Activated CD4-positive, alpha-beta memory T cell treated with anti-CD3 and anti-CD28 coated beads for 36 hours (primary cell): ENCODE measurements at regions not wholly inside any gene's neighbourhood (a gene's known extent, or its start where the extent isn't known, plus 50 kb on each side); places are given as distances from the start of the nearest gene placed in this dataset.

Experiments used
- CTCF ChIA-PET: fragments of 350-600 bp; sonication (Branson Sonifier 250); formaldehyde crosslinking; loops from one replicate; lab custom pipeline; 2021; ENCODE audit warnings: antibody characterized with exemption, inconsistent platforms; lab: Charles Lee
- POLR2A ChIA-PET: fragments of 350-600 bp; sonication (Branson Sonifier 250); formaldehyde crosslinking; loops from one replicate; lab custom pipeline; 2021; ENCODE audit warnings: antibody characterized with exemption; lab: Charles Lee
- DNase-seq: peaks from one replicate; pipeline ENCODE4 v3.0.0-alpha.2; 2020
- H3K27ac Mint-ChIP-seq: one replicate; pipeline ENCODE4 v1.8.0; 2021; ENCODE audit warnings: mixed read lengths
- H3K27me3 Mint-ChIP-seq: one replicate; pipeline ENCODE4 v1.8.0; 2021; ENCODE audit warnings: mixed read lengths
- H3K36me3 Mint-ChIP-seq: one replicate; pipeline ENCODE4 v1.8.0; 2021; ENCODE audit warnings: mixed read lengths
- H3K4me1 Mint-ChIP-seq: one replicate; pipeline ENCODE4 v1.8.0; 2021; ENCODE audit warnings: low read depth, mixed read lengths
- H3K4me3 Mint-ChIP-seq: one replicate; pipeline ENCODE4 v1.8.0; 2021; ENCODE audit warnings: mild to moderate bottlenecking, mixed read lengths
- H3K9me3 Mint-ChIP-seq: one replicate; pipeline ENCODE4 v1.8.0; 2021; ENCODE audit warnings: mixed read lengths
- intact Hi-C: fragments of 100-400 bp; cut with micrococcal nuclease; formaldehyde crosslinking; loops from one replicate; pipeline ENCODE4 v1.15.1; 2023

DNA sequence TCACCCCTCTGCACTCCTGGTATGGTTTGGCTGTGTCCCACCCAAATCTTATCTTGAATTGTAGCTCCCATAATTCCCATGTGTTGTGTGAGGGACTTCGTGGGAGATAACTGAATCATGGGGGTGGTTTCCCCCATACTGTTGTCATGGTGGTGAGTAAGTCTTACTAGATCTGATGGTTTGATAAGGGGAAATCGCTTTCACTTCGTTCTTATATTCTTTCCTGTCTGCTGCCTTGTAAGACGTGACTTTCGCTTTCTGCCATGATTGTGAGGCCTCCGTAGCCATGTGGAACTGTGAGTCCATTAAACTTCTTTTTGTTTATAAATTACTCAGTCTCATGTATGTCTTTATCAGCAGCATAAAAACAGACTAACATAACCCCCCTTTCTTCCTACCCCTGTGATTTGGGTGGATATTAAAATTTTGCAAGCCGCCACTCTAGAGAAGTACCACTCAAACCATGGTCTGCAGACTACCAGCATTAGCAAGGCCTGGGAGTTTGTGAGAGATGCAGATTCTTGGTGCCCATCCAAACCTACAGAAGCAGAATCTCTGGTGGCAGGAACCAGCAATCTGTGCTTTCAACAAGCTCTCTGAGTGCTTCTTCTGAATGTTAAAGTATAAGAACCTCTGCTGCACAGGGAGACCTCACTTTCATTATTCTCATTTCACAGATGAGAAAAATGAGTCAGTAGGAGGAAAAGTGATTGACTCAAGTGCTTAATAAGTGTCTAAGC lies 999.5 kb upstream of the EEF2KMT start:
- H3K4me1 Mint-ChIP-seq: no peaks in the 10 kb centered on the region
- no peak for DNase-seq
- H3K9me3 Mint-ChIP-seq: peaks cover 7% of the 10 kb centered on the region
- no peaks in the 10 kb centered on the region for H3K27me3 Mint-ChIP-seq
- intact Hi-C loops: no loop called here
- no peak overlapping the region for H3K27ac Mint-ChIP-seq
- no peak overlapping the region for H3K4me3 Mint-ChIP-seq
- CTCF ChIA-PET: no interaction called here
- POLR2A ChIA-PET: no interaction called here
- H3K36me3 Mint-ChIP-seq: no peaks in the 10 kb centered on the region

DNA sequence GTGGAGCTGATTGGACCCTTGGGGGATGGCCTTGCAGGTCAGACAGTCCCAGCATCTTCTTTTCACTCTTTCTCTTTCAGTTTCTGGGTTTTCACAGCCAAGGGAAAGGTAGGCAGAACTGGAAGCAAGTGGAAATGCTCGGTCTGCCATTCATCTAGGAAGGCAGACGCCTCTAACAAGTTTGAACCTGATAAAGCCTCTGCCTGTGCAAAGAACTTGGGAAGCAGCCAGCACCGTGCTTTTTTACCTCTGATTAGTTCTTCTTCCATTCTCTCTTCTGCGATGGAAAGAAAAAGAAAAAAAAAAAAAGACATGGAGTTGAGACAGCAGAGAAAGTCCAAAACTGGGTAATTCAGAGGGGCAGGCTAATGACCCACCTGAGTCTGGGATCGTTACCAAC lies 997.8 kb upstream of the EEF2KMT start:
- ChIA-PET POLR2A (no interaction called here), CTCF (no interaction called here)
- intact Hi-C loops: no loop called here
- peaks cover 16% of the 10 kb centered on the region for H3K9me3 Mint-ChIP-seq
- no peak overlapping the region for H3K4me3 Mint-ChIP-seq
- no peaks in the 10 kb centered on the region for H3K27me3 Mint-ChIP-seq
- H3K4me1 Mint-ChIP-seq: no peaks in the 10 kb centered on the region
- no peak overlapping the region for H3K27ac Mint-ChIP-seq
- H3K36me3 Mint-ChIP-seq: no peaks in the 10 kb centered on the region
- DNase-seq: no peak

DNA sequence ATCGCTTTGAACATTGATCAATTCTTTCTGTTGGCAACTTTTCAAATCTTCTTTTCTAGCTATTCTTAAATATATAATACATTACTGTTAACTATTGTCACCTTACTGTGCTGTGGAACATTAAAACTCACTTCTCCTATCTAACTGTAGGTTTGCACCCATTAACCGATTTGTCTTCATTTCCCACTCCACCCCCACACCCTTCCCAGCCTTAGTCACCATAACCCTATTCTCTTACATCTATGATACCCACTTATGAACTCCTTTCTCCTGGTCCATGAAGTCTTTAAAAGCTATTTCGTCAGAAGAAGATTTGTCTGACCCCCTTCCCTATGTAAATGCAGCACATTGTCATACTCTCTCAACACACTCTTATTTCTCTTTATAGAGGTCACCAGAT lies 993.4 kb upstream of the EEF2KMT start:
- no peaks in the 10 kb centered on the region for H3K27me3 Mint-ChIP-seq
- intact Hi-C loops: no loop called here
- H3K4me3 Mint-ChIP-seq: no peak overlapping the region
- POLR2A ChIA-PET: interaction anchor here (0.6 kb wide), 1 partner anchor 713 kb away, joined by 4 read pairs; no protein-coding TSS in a partner anchor
- H3K4me1 Mint-ChIP-seq: no peaks in the 10 kb centered on the region
- no peaks in the 10 kb centered on the region for H3K36me3 Mint-ChIP-seq
- DNase-seq: no peak
- H3K9me3 Mint-ChIP-seq: peaks cover 29% of the 10 kb centered on the region
- no peak overlapping the region for H3K27ac Mint-ChIP-seq
- CTCF ChIA-PET: no interaction called here

DNA sequence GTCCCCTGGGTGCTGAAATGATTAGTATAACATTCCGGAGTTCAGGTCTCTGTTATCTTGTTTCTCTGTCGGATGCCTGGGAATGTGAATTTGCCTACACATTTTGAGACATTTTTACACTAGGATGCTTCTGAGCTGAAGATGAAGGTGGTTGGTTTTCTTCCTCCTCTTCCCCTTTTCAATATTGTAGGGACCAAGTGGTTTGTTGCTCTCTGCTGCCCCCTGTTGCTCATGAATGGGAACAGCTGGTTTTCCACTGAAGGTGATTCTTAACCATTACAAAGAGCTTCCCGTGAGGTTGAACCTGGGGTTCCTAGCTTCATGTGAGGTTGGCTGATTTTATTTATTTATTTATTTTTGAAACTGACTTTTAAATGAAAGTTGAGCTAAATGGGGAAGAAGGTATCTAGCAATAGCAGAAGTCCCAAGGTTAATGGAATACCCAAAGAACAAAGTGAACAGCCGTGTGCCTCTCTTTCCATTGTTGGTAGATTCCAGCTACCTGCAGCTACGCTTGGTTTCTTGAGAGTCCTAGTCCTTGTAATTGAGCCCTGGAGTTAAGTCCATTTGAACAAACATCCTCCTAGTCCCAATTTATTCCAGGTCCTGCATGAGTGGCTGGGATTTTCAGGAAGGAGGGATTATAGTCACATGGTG lies 983.9 kb upstream of the EEF2KMT start:
- DNase-seq: peak; percentile 26
- no peak overlapping the region for H3K27ac Mint-ChIP-seq
- H3K27me3 Mint-ChIP-seq: no peaks in the 10 kb centered on the region
- intact Hi-C loops: no loop called here
- POLR2A ChIA-PET: no interaction called here
- H3K9me3 Mint-ChIP-seq: peaks cover 15% of the 10 kb centered on the region
- no peaks in the 10 kb centered on the region for H3K36me3 Mint-ChIP-seq
- no peak overlapping the region for H3K4me3 Mint-ChIP-seq
- H3K4me1 Mint-ChIP-seq: no peaks in the 10 kb centered on the region
- CTCF ChIA-PET: interaction anchor here (1.0 kb wide), 1 partner anchor 11 kb away, joined by 3 read pairs; no protein-coding TSS in a partner anchor

DNA sequence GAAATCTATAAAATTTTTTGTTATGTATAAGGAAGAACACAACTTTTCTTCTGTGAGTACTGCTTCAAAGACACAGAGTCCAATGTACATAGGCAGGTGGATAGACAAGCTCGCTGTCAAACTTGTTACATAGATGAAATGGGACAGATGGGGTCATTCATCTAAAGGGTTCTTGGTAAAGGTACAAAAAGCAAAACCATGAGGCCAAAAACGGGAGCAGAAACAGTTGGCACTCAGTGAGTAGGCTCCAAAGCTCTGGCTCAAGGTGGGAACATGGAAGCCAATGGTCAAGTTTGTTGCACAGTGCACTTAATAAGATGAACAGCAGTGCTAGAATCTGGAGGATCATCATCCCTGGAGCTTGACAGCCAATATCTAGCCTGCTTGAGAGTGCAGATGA lies 979.0 kb upstream of the EEF2KMT start:
- Mint-ChIP-seq H3K4me3 (no peak overlapping the region), H3K4me1 (no peaks in the 10 kb centered on the region), H3K27ac (no peak overlapping the region), H3K27me3 (no peaks in the 10 kb centered on the region), H3K36me3 (no peaks in the 10 kb centered on the region), H3K9me3 (peaks cover 18% of the 10 kb centered on the region)
- ChIA-PET POLR2A (no interaction called here), CTCF (no interaction called here)
- DNase-seq: no peak
- intact Hi-C loops: no loop called here

DNA sequence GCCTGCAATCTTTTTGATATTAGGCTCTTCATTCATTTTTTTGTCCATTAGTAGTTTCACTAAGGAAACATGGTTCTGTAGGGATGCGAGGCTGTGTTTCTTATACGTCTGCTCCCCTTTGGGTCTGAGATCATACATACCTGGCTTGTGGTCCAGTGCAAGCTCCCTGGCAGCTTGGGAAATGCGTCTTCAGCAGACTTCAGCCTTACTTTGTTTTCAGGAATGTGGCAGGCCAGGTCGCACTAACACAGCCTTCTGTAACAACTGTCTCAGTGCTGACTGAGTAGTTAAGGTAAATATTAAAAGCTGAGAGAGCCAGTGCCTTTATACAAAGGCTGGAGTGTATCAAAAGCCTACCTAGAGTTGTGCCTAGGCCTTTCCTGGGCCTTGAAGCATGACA lies 970.5 kb upstream of the EEF2KMT start:
- ChIA-PET POLR2A (no interaction called here), CTCF (no interaction called here)
- intact Hi-C loops: no loop called here
- no peaks in the 10 kb centered on the region for H3K27me3 Mint-ChIP-seq
- no peaks in the 10 kb centered on the region for H3K36me3 Mint-ChIP-seq
- no peak overlapping the region for H3K4me3 Mint-ChIP-seq
- H3K4me1 Mint-ChIP-seq: no peaks in the 10 kb centered on the region
- no peak for DNase-seq
- H3K9me3 Mint-ChIP-seq: peaks cover 9% of the 10 kb centered on the region
- no peak overlapping the region for H3K27ac Mint-ChIP-seq

DNA sequence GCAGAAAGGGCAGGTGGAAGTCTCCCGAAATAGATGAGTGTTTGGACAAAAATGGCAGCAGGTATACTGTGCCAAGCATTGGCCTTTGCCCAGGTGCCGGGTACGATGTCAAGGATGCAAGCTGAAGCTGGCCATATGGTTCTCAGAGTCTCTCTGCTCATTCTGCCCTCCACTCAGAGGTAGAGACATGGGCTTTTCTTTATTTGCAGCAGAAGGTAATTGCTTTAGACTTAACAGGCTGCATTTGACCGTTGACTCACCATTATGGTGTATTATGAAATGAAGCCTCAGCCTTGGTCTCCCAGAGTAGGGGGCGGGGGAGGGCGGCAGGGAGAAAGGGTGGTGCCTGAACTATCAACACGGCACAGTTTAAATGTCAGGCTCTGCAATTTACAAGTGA lies 969.1 kb upstream of the EEF2KMT start:
- Mint-ChIP-seq H3K9me3 (peaks cover 6% of the 10 kb centered on the region), H3K27ac (no peak overlapping the region), H3K4me3 (no peak overlapping the region), H3K27me3 (no peaks in the 10 kb centered on the region), H3K4me1 (no peaks in the 10 kb centered on the region), H3K36me3 (no peaks in the 10 kb centered on the region)
- POLR2A ChIA-PET: no interaction called here
- DNase-seq: no peak
- intact Hi-C loops: no loop called here
- CTCF ChIA-PET: interaction anchor here (0.7 kb wide), 1 partner anchor 16 kb away, joined by 3 read pairs; no protein-coding TSS in a partner anchor

DNA sequence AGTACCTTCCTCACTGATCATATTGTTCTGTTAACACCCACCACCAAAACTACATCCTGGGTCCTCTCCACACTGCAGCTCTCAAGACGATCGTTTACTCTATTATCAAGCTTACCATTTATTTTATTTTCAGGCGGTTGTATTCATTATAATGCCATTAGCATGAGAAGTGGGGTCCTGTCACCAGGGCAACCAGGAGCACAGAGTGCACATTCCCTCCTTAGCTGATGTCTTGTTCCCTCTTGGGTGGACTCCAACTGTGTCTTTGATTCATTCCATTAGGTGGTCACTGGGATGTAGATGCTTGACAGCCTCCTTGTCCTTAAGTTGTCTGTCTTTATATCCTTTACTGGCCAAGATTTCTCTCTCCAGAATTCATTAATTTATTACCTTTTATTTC lies 965.9 kb upstream of the EEF2KMT start:
- POLR2A ChIA-PET: no interaction called here
- intact Hi-C loops: no loop called here
- H3K27ac Mint-ChIP-seq: no peak overlapping the region
- CTCF ChIA-PET: no interaction called here
- no peaks in the 10 kb centered on the region for H3K27me3 Mint-ChIP-seq
- no peaks in the 10 kb centered on the region for H3K36me3 Mint-ChIP-seq
- H3K4me3 Mint-ChIP-seq: no peak overlapping the region
- no peak for DNase-seq
- no peaks in the 10 kb centered on the region for H3K4me1 Mint-ChIP-seq
- H3K9me3 Mint-ChIP-seq: peaks cover 7% of the 10 kb centered on the region

DNA sequence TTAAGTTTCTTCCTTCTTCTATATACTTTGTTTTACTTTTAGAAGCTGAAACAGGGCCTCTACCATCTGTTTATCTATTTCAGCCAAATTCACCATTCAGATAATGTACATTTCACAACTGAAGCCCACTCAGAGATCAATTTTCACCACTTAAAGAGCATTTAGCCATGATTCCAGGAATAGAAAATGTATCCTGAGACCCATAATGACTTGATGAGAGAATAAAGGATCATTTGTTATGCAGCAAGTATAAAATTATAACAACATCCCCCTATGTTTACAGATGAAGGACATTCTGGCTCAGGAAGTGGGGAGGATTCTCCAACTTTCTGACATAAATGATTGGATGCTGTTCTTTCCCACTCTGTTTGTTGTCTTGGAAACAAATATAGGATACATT lies 962.1 kb upstream of the EEF2KMT start:
- no peak for DNase-seq
- Mint-ChIP-seq H3K4me1 (no peaks in the 10 kb centered on the region), H3K36me3 (no peaks in the 10 kb centered on the region), H3K27ac (no peak overlapping the region), H3K4me3 (no peak overlapping the region), H3K9me3 (peaks cover 9% of the 10 kb centered on the region), H3K27me3 (no peaks in the 10 kb centered on the region)
- ChIA-PET CTCF (no interaction called here), POLR2A (no interaction called here)
- intact Hi-C loops: no loop called here

DNA sequence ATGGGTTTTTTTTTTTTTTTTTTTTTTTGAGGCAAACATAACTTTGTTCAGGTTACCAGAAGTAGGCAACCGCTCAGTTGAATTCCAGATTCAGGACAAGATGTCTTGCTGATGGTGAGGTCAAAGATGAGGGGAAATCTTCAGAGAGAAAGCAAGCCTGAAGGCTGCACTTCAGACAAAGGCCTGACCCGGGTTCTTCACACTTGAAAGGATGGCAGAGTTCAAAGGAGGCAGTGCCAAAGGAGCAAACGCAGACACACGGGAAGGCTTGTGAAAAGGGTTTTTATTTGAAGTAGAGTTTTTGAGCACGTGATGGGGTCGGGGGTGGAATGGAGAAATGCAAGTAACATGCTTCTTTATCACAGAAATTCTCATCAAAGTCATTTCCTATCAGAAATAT lies 960.2 kb upstream of the EEF2KMT start:
- Mint-ChIP-seq H3K36me3 (no peaks in the 10 kb centered on the region), H3K27ac (no peak overlapping the region), H3K27me3 (no peaks in the 10 kb centered on the region), H3K9me3 (peaks cover 14% of the 10 kb centered on the region), H3K4me3 (no peak overlapping the region), H3K4me1 (no peaks in the 10 kb centered on the region)
- intact Hi-C loops: no loop called here
- CTCF ChIA-PET: no interaction called here
- POLR2A ChIA-PET: no interaction called here
- no peak for DNase-seq

DNA sequence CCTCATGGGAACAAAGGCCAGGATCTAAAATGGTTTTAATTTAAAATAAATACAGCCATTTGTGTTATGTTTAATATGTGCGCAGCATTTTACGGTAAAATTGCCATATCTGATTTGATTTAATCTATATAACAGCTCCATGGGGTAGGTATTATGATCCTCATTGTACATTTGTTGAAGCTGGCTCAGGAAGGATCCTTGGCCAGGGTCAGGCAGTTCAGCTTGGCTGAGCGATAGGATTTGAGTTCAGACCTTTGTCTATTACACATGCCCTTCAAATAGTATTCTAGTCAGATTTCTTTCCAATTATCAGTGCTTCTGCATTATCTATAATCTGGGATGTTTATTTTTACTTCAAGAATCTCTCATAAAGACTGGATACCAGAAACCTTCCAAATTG lies 950.4 kb upstream of the EEF2KMT start:
- H3K4me1 Mint-ChIP-seq: no peaks in the 10 kb centered on the region
- ChIA-PET POLR2A (no interaction called here), CTCF (no interaction called here)
- H3K4me3 Mint-ChIP-seq: no peak overlapping the region
- no peak overlapping the region for H3K27ac Mint-ChIP-seq
- H3K9me3 Mint-ChIP-seq: peaks cover 13% of the 10 kb centered on the region
- intact Hi-C loops: no loop called here
- no peaks in the 10 kb centered on the region for H3K27me3 Mint-ChIP-seq
- DNase-seq: no peak
- no peaks in the 10 kb centered on the region for H3K36me3 Mint-ChIP-seq

DNA sequence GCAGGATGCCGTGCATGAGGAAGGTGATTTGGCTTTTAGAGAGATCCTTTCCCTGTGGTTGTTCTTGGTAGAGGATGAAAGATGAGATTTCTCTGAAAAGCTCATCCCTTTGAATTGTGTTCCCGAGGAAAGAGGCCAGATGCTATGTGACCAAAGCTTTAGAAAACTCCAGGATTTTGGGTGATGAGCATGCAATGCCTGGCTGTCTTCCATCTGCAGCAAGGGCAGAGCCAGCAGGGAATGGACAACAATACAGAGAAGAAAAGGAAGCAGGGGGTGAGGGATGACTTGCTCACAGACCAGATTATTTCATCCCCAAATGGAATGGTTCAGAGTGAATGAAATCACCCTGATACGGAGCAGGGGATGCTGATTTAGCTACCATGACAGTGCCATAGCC lies 949.7 kb upstream of the EEF2KMT start:
- DNase-seq: no peak
- intact Hi-C loops: no loop called here
- H3K36me3 Mint-ChIP-seq: no peaks in the 10 kb centered on the region
- POLR2A ChIA-PET: no interaction called here
- H3K27ac Mint-ChIP-seq: no peak overlapping the region
- H3K4me3 Mint-ChIP-seq: no peak overlapping the region
- H3K9me3 Mint-ChIP-seq: peaks cover 14% of the 10 kb centered on the region
- H3K4me1 Mint-ChIP-seq: no peaks in the 10 kb centered on the region
- no peaks in the 10 kb centered on the region for H3K27me3 Mint-ChIP-seq
- CTCF ChIA-PET: no interaction called here
